Activated naive CD8-positive, alpha-beta T cell treated with anti-CD3 and anti-CD28 coated beads, Interleukin-2, amount 50 U/mL, for 16 hours (primary cell): ENCODE measurements at regions not wholly inside any gene's neighbourhood (a gene's known extent, or its start where the extent isn't known, plus 50 kb on each side); places are given as distances from the start of the nearest gene placed in this dataset.

Experiments used
- DNase-seq: peaks from one replicate; pipeline ENCODE4 v3.0.0-alpha.2; 2020; ENCODE audit warnings: low read depth, low spot score

DNA sequence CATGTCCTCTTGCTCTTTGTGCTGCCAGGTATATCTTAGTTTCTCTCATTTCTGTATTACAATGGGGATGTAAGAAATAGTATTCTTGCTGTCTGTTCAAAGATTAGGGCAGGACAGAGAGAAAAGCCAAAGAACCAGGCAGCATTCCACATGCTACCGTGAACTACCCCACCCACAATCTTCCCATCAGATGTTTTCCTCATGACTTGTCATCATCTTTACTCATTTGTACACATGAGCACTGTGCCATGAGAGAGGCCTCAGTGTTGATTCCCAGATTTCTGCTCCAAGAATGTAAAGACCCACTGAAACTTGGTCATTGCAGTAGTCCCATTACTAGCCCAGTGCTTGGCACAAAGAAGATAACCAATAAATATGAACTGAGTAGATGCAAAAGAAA, 354.6 kb upstream of the RASGEF1B start:
- no peak for DNase-seq

GRCh38 chr4:81818385-81818920, 346.7 kb upstream of the RASGEF1B start:
- no peak for DNase-seq

GRCh38 chr4:81816031-81816761, 344.5 kb upstream of the RASGEF1B start:
- no peak for DNase-seq

GRCh38 chr4:81814987-81815541, 343.4 kb upstream of the RASGEF1B start:
- DNase-seq: no peak

- DNase-seq: no peak
Observed at GRCh38 chr4:81811562-81812293, 340.0 kb upstream of the RASGEF1B start.

DNA sequence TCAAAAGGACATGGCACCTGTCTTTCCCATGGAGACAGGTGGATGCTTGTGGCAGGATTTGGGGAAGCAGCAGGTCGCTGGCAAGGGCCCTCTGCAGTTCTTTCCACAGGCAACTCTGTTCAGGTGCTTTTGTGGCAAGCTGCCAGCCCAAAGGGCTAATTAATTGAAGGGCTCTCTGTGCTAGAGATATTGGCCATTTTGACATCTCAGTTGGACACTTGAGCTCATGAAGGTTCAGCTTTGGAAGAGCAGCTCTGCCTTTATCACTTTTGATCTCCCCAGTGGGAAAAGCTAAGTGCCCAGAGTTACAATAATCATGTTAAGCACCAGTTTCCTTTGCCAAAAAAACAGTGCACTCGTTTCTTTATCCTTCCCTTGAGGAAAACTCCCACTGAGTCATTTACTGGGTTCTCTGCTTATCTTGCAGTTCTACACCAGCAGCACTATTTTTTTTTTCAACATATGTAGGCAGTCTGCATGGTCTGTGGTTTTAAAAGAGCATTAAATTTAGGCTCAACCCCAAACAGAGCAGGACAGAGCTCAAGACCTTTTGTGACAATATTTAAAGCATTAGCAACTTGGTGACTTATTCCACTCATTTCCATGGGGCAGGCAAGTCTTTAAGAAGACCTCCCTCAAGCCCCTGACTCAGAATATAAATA, 336.4 kb upstream of the RASGEF1B start:
- DNase-seq: no peak

DNA sequence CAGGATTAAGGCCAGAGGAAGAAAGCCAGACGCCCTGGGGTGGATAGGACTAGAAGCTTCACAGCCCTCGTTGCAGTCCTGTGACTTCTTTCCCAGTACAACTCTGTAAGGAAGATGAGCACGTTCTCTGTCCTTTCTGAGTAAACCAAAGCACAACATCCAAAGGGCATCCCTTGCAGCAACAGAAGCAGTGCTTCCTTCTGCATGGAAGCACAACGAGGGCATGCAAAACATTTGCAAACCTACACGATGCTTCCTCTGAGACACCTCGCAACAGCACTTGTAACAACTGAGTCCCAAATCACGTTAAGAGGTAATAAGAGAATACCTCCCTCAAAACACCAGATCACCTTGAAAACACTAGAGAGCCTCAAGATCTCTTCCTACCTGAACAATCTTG, 335.7 kb upstream of the RASGEF1B start:
- DNase-seq: no peak

- no peak for DNase-seq
Observed at GRCh38 chr4:81806485-81806884, 334.8 kb upstream of the RASGEF1B start.

GRCh38 chr4:81804849-81805248, 333.1 kb upstream of the RASGEF1B start:
- DNase-seq: no peak

- no peak for DNase-seq
Observed at GRCh38 chr4:81802285-81802846, 330.7 kb upstream of the RASGEF1B start.

- DNase-seq: no peak
Observed at GRCh38 chr4:81799371-81799770, 327.7 kb upstream of the RASGEF1B start.

GRCh38 chr4:81796790-81797528, 325.3 kb upstream of the RASGEF1B start:
- no peak for DNase-seq

- no peak for DNase-seq
Observed at GRCh38 chr4:81792521-81792920, 320.8 kb upstream of the RASGEF1B start.

DNA sequence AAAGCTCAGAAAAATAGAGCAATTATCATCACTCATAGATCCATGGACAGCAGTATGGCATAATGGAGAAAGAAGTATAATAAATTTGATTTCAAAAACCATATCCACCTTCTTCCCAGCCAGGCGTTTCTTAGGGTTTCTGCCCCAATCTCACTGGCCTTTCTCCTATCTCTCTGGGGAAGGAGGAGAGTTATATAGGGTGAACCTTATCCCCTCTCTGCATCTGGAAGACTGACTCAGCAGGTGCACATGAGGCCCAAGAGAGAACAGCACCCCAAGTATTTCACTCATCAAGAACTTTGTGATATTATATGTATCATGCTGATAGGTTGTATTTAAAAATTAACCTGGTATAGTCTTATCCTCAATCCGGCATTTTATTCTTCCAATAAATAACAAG, 318.8 kb upstream of the RASGEF1B start:
- no peak for DNase-seq

- no peak for DNase-seq
Observed at GRCh38 chr4:81789741-81790399, 318.2 kb upstream of the RASGEF1B start.

- DNase-seq: no peak
Observed at GRCh38 chr4:81789158-81789557, 317.5 kb upstream of the RASGEF1B start.

DNA sequence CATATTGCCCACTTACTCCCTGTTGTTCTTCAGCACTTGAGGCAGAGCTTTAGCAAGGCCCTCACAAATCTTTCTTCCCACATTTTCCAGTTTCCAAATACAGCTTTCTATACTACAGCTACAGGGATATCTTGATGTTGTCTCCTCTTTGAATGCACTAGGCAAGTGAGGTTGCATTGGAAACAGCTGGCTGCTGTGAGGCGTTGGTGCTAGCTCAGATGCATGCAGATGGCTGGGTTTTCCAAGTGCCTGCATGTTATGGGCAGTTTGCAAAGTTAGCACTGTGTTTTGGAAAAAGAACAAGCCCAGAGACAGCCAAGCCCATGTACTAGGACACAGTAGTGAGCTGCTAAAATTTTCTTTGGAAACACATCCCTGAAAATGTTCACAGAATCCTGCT, 315.1 kb upstream of the RASGEF1B start:
- DNase-seq: no peak

- no peak for DNase-seq
Observed at GRCh38 chr4:81786063-81786763, 314.5 kb upstream of the RASGEF1B start.

- DNase-seq: no peak
Observed at GRCh38 chr4:81785338-81785737, 313.6 kb upstream of the RASGEF1B start.

- DNase-seq: no peak
Observed at GRCh38 chr4:81783558-81783957, 311.9 kb upstream of the RASGEF1B start.
